Stimulated activated naive CD8-positive, alpha-beta T cell treated with anti-CD3 and anti-CD28 coated beads, Interleukin-15, amount 100 ng/mL, for 72 hours (primary cell): ENCODE measurements at regions not wholly inside any gene's neighbourhood (a gene's known extent, or its start where the extent isn't known, plus 50 kb on each side); places are given as distances from the start of the nearest gene placed in this dataset.
"Not testable (repeated sequence)": the region's sequence is repeated elsewhere in the genome, so short reads cannot be mapped to it uniquely, and the experiment has no call there.

Experiments
- ATAC-seq: fragments of 150-1000 bp; cut with Tn5 transposase; 2 replicates; pipeline ENCODE4 v1.10.0; 2021; ENCODE audit warnings: mild to moderate bottlenecking, moderate library complexity
- DNase-seq, 2 donors: peaks; one replicate each; pipeline ENCODE4 v3.0.0; 2021 to 2022
- H3K27ac Mint-ChIP-seq, 2 donors: one replicate each; pipeline ENCODE4 v1.8.0; 2022; ENCODE audit warnings: mild to moderate bottlenecking in 2 of 2, mixed read lengths in 2 of 2, moderate library complexity in 2 of 2
- H3K27me3 Mint-ChIP-seq: one replicate; pipeline ENCODE4 v1.8.0; 2022; ENCODE audit warnings: mixed read lengths
- H3K4me1 Mint-ChIP-seq: one replicate; pipeline ENCODE4 v1.8.0; 2022; ENCODE audit warnings: mild to moderate bottlenecking, mixed read lengths
- H3K4me3 Mint-ChIP-seq, 2 donors: one replicate each; pipeline ENCODE4 v1.8.0; 2022; ENCODE audit warnings: mild to moderate bottlenecking in 2 of 2, mixed read lengths in 2 of 2, moderate library complexity in 1 of 2
- H3K9me3 Mint-ChIP-seq, 2 donors: one replicate each; pipeline ENCODE4 v1.8.0; 2022; ENCODE audit warnings: mixed read lengths in 2 of 2

DNA sequence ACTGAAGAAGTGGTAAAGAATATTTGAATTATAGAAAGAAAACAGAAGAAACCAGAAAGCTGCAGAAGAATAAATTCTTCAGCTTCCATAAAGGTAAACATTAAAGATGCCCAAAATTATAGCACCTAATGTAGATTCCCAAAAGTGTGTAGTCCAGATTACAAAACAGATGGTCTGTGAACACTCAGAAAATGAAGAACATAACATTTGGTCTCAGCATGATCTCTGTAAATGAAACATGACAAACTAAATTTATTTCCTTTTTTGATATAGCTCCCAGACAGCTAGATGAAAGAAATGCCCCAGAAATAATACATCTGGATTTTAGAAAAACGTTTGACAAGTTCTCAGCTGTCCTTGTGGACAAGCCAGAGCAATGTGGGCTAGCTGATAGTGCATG is 794.2 kb upstream of the NXPH2 start:
- ATAC-seq = no peak
- no peak for DNase-seq
- no peak overlapping the region for H3K27ac Mint-ChIP-seq
- peaks cover 23 to 31% of the 10 kb centered on the region in 2 donors for H3K9me3 Mint-ChIP-seq
- no peaks in the 10 kb centered on the region for H3K4me1 Mint-ChIP-seq
- H3K4me3 Mint-ChIP-seq = no peak overlapping the region
- no peaks in the 10 kb centered on the region for H3K27me3 Mint-ChIP-seq

DNA sequence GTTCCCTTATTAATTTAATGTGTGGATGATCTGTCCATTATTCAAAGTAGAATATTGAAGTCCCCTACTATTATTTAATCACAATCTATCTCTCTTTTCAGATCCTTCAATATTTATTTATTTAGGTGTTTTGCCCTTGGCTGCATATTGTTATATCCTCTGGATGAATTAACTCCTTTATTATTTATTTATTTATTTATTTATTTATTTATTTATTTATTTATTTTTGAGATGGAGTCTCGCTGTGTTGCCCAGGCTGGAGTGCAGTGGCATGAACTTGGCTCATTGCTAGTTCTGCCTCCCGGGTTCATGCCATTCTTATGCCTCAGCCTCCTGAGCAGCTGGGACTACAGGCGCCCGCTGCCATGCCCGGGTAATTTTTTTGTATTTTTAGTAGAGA is 776.6 kb upstream of the NXPH2 start:
- no peak overlapping the region for H3K4me3 Mint-ChIP-seq
- peaks cover 18 to 40% of the 10 kb centered on the region in 2 donors for H3K9me3 Mint-ChIP-seq
- DNase-seq = no peak
- no peaks in the 10 kb centered on the region for H3K27me3 Mint-ChIP-seq
- ATAC-seq = no peak
- no peak overlapping the region for H3K27ac Mint-ChIP-seq
- no peaks in the 10 kb centered on the region for H3K4me1 Mint-ChIP-seq

DNA sequence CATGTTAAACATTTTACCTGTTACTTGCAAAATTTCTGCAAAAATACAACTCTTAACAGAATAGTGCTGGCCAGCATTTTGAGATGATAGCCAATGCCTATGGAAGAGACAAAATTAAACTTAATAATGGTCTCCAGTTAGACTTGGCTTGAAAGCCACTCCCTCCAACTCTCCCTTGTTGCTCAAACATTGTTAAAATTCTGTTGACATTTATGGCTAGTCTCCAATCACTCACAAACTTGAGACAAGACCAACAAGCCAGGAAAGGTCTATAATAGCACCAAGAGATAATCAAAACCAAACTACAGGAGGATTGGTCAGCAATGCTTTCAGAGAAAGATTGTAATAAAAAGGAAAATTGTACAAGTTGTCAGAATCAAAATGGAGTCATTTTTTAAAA is 770.7 kb upstream of the NXPH2 start:
- Mint-ChIP-seq H3K4me1 (no peaks in the 10 kb centered on the region), H3K4me3 (no peak overlapping the region), H3K27ac (no peak overlapping the region), H3K9me3 (peaks cover 3 to 35% of the 10 kb centered on the region in 2 donors), H3K27me3 (no peaks in the 10 kb centered on the region)
- no peak for ATAC-seq
- DNase-seq = no peak

DNA sequence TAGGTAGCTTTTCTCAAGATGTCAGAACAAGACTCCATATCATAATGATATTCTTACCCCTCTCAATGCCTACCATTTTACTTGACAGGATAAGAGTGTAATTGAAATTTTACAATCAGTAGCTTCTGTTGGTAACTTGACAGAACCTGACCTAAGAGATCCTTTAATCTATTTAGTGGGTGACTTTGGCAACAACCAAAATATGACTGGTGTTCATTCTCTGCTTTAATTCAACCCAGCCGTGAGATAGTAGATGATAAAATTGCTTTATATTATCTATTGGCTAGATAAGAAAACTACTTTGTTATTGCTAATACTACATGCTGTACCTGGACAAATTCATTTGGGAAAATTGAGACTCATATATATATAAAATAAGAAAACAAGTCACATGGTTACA is 770.2 kb upstream of the NXPH2 start:
- Mint-ChIP-seq H3K4me3 (no peak overlapping the region), H3K27me3 (no peaks in the 10 kb centered on the region), H3K4me1 (no peaks in the 10 kb centered on the region), H3K27ac (no peak overlapping the region), H3K9me3 (peaks cover 0 to 31% of the 10 kb centered on the region in 2 donors)
- DNase-seq (no peak), ATAC-seq (no peak)

DNA sequence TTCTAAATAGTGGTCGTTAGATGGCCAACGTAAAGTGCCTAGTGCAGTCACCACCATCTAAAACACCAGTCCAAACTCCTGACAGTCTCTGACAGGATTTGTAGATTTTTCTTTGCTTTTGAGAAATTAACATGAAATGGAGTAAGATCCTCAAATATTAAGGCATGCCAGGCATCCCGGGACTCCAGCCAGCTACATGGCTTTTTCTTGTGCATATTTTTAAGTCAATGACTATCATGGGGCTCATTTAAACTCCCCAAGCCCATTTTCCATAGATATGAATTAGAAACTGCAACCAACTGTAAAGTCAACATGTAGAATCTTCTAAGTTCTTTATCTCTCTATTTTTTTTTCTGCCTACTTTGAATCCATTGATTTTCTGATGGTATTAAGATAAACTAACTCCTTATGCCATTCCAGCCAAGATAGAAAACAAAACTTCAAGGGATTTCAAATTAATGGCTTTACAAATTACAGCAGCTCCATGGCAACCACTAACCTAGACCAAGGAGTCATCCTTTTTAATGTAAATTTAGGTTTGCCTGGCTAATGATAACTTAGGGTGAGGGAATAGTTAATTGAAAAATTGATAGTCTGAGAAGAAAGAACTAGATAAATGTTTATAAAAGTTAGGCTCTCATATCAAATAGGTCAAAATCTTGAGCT is 764.1 kb upstream of the NXPH2 start:
- Mint-ChIP-seq H3K27ac (no peak overlapping the region), H3K4me3 (no peak overlapping the region)

GRCh38 chr2:139538332-139539020 is 758.3 kb upstream of the NXPH2 start:
- not testable (repeated sequence) for DNase-seq, H3K9me3 Mint-ChIP-seq, H3K4me1 Mint-ChIP-seq, ATAC-seq, H3K27ac Mint-ChIP-seq, H3K4me3 Mint-ChIP-seq, H3K27me3 Mint-ChIP-seq

More for the DNA sequence above, 764.1 kb upstream of the NXPH2 start:
- no peak for DNase-seq
- Mint-ChIP-seq H3K9me3 (peaks cover 8 to 22% of the 10 kb centered on the region in 2 donors), H3K27me3 (no peaks in the 10 kb centered on the region), H3K4me1 (no peaks in the 10 kb centered on the region)
- no peak for ATAC-seq

GRCh38 chr2:139529080-139529479 is 748.9 kb upstream of the NXPH2 start:
- DNase-seq (no peak), ATAC-seq (no peak)
- H3K27me3 Mint-ChIP-seq = no peaks in the 10 kb centered on the region
- no peak overlapping the region for H3K4me3 Mint-ChIP-seq
- no peak overlapping the region for H3K27ac Mint-ChIP-seq
- peaks cover 5 to 18% of the 10 kb centered on the region in 2 donors for H3K9me3 Mint-ChIP-seq
- no peaks in the 10 kb centered on the region for H3K4me1 Mint-ChIP-seq

DNA sequence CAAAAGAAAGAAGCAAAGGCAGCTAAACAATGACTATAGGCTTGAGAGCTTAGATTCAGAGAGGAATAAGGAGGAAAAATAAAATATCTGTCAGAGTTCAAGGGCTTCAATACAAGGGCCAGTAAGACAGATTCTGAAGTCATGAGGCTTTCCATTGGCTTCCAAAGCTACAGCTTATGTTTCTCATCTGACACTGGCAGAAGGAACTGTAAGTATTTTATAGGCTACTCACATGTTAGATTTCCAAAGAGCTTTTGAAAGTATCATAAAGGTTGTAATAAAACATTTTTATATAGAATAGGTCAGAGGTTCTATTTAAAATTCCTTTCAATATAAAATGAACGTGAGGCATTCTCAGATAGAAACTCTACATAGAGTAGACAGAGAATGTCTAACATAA is 746.6 kb upstream of the NXPH2 start:
- no peak overlapping the region for H3K4me3 Mint-ChIP-seq
- ATAC-seq = no peak
- no peaks in the 10 kb centered on the region for H3K4me1 Mint-ChIP-seq
- no peaks in the 10 kb centered on the region for H3K27me3 Mint-ChIP-seq
- no peak overlapping the region for H3K27ac Mint-ChIP-seq
- H3K9me3 Mint-ChIP-seq = peaks cover 5 to 18% of the 10 kb centered on the region in 2 donors
- no peak for DNase-seq

DNA sequence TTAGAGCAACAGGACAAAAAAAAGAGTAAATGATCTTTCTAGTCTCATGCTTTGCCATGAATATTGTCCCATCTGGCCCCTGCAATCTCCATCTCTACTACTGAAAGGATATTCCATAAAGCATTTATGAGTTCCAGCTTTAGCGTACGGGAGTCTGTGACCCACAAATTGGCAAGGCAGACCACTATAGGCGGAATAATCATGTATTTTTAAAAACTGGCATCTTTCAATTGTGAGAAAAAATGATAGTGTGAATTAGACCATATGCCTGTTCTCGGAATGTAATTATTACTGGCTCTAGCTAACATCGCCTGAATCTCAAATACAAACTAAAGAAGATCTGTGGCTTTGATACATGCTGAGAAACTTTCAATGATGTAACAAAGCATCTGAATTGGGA is 738.1 kb upstream of the NXPH2 start:
- H3K9me3 Mint-ChIP-seq = peaks cover 0 to 6% of the 10 kb centered on the region in 2 donors
- H3K4me3 Mint-ChIP-seq = no peak overlapping the region
- no peak overlapping the region for H3K27ac Mint-ChIP-seq
- no peaks in the 10 kb centered on the region for H3K27me3 Mint-ChIP-seq
- DNase-seq = no peak
- ATAC-seq = no peak
- H3K4me1 Mint-ChIP-seq = no peaks in the 10 kb centered on the region

DNA sequence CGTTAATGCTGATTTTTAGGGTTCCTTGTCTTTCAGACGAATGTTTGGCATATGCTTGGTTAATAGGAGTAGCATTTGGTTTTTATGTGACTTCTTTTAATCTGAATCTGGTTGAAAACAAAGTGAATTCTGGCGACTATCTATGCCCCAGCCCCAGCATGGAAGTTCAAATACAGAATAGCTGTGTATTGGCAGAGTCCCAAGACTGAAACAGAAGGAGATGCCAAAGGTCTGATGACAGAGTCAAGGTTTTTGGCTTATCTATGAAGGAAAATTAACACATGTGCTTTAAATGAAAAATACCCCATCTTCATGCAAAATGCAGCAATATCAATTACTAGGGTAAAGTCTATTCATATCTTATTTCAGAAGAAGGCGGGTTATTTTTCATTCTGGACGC is 734.8 kb upstream of the NXPH2 start:
- no peak overlapping the region for H3K4me3 Mint-ChIP-seq
- H3K27me3 Mint-ChIP-seq = no peaks in the 10 kb centered on the region

DNA sequence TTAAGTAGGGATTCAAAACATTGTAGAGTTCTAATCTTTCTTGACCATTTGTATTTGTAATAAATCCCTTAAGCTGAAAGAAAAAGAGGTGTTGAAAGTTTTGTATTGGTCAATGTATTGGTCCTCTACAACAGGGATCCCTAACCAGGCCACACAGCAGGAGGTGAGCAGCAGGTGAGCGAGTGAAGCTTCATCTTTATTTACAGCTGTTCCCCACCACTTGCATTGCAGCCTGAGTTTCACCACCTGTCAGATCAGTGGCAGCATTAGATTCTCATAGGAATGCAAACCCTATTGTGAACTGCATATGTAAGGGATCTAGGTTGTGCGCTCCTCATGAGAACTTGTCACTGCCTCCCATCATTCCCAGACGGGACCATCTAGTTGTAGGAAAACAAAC is 715.7 kb upstream of the NXPH2 start:
- Mint-ChIP-seq H3K4me1 (no peaks in the 10 kb centered on the region), H3K4me3 (no peak overlapping the region), H3K27ac (no peak overlapping the region), H3K27me3 (no peaks in the 10 kb centered on the region), H3K9me3 (peaks cover 20 to 22% of the 10 kb centered on the region in 2 donors)
- DNase-seq (no peak), ATAC-seq (no peak)

More for the DNA sequence above, 734.8 kb upstream of the NXPH2 start:
- H3K9me3 Mint-ChIP-seq = peaks cover 0 to 9% of the 10 kb centered on the region in 2 donors
- no peak overlapping the region for H3K27ac Mint-ChIP-seq
- no peaks in the 10 kb centered on the region for H3K4me1 Mint-ChIP-seq
- ATAC-seq (no peak), DNase-seq (no peak)

DNA sequence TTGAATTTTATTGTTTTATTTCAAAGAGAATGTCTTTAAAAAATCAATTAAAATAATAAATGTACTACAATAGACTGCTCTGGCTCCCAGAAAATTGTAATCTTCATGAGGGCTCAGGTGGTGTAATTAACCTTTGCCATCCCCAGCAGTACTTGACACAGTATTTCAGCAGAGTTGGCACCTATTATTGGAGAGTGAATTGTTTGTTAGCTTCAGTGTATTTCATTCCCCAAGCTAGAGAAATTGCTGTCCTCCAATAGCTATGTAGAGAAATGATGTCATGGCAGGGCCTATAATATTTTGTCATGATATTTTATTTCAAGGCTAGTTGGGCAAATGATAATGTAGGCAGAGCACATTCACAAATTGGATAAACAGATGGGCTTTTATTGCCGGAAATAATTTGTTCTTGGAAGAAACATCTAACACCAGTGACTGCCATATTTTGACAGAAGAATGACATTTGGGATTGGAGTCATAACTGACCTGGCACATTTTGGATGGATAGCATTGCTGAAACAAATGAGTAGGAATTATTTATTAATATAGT is 712.0 kb upstream of the NXPH2 start:
- Mint-ChIP-seq H3K27ac (no peak overlapping the region), H3K27me3 (no peaks in the 10 kb centered on the region), H3K9me3 (peaks cover 10 to 18% of the 10 kb centered on the region in 2 donors), H3K4me3 (no peak overlapping the region), H3K4me1 (no peaks in the 10 kb centered on the region)
- ATAC-seq (no peak), DNase-seq (no peak)

GRCh38 chr2:139480161-139480650 is 700.0 kb upstream of the NXPH2 start:
- Mint-ChIP-seq H3K4me1 (no peaks in the 10 kb centered on the region), H3K27me3 (no peaks in the 10 kb centered on the region), H3K4me3 (no peak overlapping the region), H3K9me3 (peaks cover 10 to 22% of the 10 kb centered on the region in 2 donors), H3K27ac (no peak overlapping the region)
- DNase-seq (no peak), ATAC-seq (no peak)

- H3K4me3 Mint-ChIP-seq = no peak overlapping the region
- DNase-seq (no peak), ATAC-seq (no peak)
- H3K27ac Mint-ChIP-seq = no peak overlapping the region
- H3K27me3 Mint-ChIP-seq = no peaks in the 10 kb centered on the region
- H3K9me3 Mint-ChIP-seq = peaks cover 10 to 22% of the 10 kb centered on the region in 2 donors
- H3K4me1 Mint-ChIP-seq = no peaks in the 10 kb centered on the region
Measured at GRCh38 chr2:139478165-139478914, 698.1 kb upstream of the NXPH2 start.

- ATAC-seq (no peak), DNase-seq (no peak)
- Mint-ChIP-seq H3K4me3 (no peak overlapping the region), H3K27me3 (no peaks in the 10 kb centered on the region), H3K4me1 (no peaks in the 10 kb centered on the region), H3K9me3 (peaks cover 10 to 22% of the 10 kb centered on the region in 2 donors), H3K27ac (no peak overlapping the region)
Measured at GRCh38 chr2:139477618-139478017, 697.4 kb upstream of the NXPH2 start.

DNA sequence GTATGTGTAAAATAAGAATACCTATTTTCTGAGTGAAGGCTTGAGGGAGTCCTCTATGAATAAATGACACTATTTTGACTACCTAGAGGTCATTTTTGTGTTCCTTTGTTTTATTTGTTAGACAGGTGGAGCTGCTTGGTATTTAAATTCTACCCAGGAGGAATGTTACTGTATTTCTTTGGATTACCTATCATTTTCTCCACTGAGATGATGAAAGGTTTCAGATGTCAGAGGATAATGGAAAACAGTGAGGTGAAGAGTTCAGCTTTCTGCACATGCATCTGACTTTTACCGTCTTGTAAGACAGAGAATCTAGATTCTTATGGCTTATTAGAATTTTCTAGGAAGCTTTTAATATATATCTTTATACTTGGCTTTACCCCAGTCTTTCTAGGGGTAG is 689.8 kb upstream of the NXPH2 start:
- DNase-seq = no peak
- no peaks in the 10 kb centered on the region for H3K4me1 Mint-ChIP-seq
- no peaks in the 10 kb centered on the region for H3K27me3 Mint-ChIP-seq
- no peak for ATAC-seq
- H3K4me3 Mint-ChIP-seq = no peak overlapping the region
- no peak overlapping the region for H3K27ac Mint-ChIP-seq
- peaks cover 5 to 15% of the 10 kb centered on the region in 2 donors for H3K9me3 Mint-ChIP-seq
